Choroid plexus epithelial cell (primary cell): ENCODE measurements at regions not wholly inside any gene's neighbourhood (a gene's known extent, or its start where the extent isn't known, plus 50 kb on each side); places are given as distances from the start of the nearest gene placed in this dataset.

ENCODE experiments used
- DNase-seq: peaks from one replicate; pipeline ENCODE4 v3.0.0-alpha.2; 2010; ENCODE audit warnings: low read depth
- H3K4me3 ChIP-seq: 2 replicates; pipeline ENCODE4 v1.5.1; 2011; ENCODE audit warnings: low read depth, mild to moderate bottlenecking, control low read depth, low read length, moderate library complexity
- CTCF ChIP-seq: conservative IDR thresholded peaks from 2 replicates; pipeline ENCODE4 v1.5.1; 2011; ENCODE audit warnings: low read depth, mild to moderate bottlenecking, control low read depth, inconsistent platforms, low read length, moderate library complexity

DNA sequence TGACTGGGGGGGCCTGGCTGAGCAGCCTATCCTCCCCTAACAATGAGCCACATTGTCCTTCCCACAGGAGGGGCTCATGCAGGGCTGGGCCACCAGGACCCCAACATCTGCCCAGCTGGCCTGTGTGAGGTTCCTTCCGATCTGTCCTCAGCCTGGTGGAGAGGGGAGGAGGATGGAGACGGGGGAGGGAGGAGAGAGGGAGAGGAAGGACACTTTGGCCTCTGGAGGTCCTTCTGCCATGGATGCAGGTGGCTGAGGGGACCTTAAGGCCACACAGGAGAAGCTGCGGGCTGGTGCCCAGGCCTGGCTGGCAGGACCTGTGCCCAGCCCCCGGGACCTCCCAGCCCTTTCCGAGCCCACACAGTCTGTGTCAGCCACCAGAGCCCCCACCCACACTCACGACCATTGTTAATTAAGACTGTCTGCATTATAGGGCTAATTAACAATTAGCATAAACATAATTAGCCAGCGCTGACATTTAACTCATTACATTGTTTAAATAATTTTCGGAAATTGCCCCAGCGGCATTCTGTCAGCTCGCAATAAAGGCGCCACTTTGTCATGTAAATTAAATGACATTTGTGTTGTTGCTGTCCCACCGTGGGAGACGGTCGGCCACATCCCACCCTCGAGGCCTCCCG, 53.0 kb upstream of the NKX1-1 start:
- TF ChIP-seq CTCF = no peak
- no peak for DNase-seq

DNA sequence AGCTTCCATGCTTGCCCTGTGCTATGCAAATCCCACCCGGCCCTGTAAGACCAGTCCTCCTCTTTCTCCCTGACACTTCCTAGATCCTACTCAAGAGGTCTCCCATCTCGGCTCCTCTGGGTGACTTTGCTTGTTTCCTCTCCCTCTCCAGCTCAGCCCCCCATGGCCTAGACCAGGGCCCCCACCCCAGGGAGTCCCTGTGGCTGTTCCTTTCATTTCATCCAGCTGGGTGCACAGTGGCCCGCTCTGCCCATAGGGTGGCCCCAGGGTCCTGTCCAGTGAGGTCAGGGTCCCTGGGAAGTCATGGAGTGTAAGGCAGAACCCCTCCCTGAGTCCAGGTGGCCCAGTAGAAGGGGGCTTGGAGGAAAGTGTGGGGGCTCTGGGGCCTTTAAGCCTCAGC, 52.3 kb upstream of the NKX1-1 start:
- TF ChIP-seq CTCF = no peak
- H3K4me3 ChIP-seq = no peak overlapping the region
- no peak for DNase-seq

More for the DNA sequence above, 53.0 kb upstream of the NKX1-1 start:
- H3K4me3 ChIP-seq = no peak overlapping the region
